IMR-90 (cell line): ENCODE measurements at regions not wholly inside any gene's neighbourhood (a gene's known extent, or its start where the extent isn't known, plus 50 kb on each side); places are given as distances from the start of the nearest gene placed in this dataset.

Experiments
- ATAC-seq: fragments of 200-7000 bp; cut with Tn5 transposase; 2 replicates; pipeline ENCODE4 v1.9.1; 2020; ENCODE audit warnings: low read depth, mild to moderate bottlenecking, moderate library complexity
- BruUV-seq: library from RNA; stranded (reverse); fragments of 400-500 nt; replicated peaks from 2 replicates; lab custom pipeline; 2021; lab: Mats Ljungman, UMichigan
- CTCF ChIA-PET: fragments of 300-600 bp; formaldehyde crosslinking; extraction: SDS; loops from one replicate; lab custom pipeline; 2021; ENCODE audit warnings: antibody characterized with exemption; lab: Yijun Ruan, JAX
- POLR2A ChIA-PET: fragments of 300-600 bp; sonication (Branson Sonifier 250); formaldehyde crosslinking; loops from one replicate; lab custom pipeline; 2022; ENCODE audit warnings: antibody characterized with exemption; ENCODE audit not compliant: unreplicated experiment; lab: Charles Lee
- DNase-seq: peaks from one replicate; pipeline ENCODE4 v3.0.0; 2013
- H2AFZ ChIP-seq: replicated peaks from 2 replicates; pipeline ENCODE3; 2013; ENCODE audit warnings: low read length, mild to moderate bottlenecking; ENCODE audit not compliant: poor library complexity
- H2AK5ac ChIP-seq: 2 replicates; pipeline ENCODE4 v1.6.1; 2013; ENCODE audit warnings: low read depth, low read length, inconsistent platforms
- H2AK9ac ChIP-seq: replicated peaks from 2 replicates; pipeline ENCODE3; 2013; ENCODE audit warnings: mild to moderate bottlenecking, low read depth, low read length, moderate library complexity; ENCODE audit not compliant: poor library complexity
- H2BK120ac ChIP-seq: 2 replicates; pipeline ENCODE4 v1.6.1; 2013; ENCODE audit warnings: low read depth, low read length, inconsistent platforms
- H2BK15ac ChIP-seq: 3 replicates; pipeline ENCODE4 v1.6.1; 2013; ENCODE audit warnings: low read depth, low read length, inconsistent platforms
- H2BK20ac ChIP-seq: 2 replicates; pipeline ENCODE4 v1.6.1; 2013; ENCODE audit warnings: low read depth, mild to moderate bottlenecking, inconsistent platforms, low read length, moderate library complexity
- H2BK5ac ChIP-seq: 2 replicates; pipeline ENCODE4 v1.6.1; 2013; ENCODE audit warnings: mild to moderate bottlenecking, low read depth, low read length, inconsistent platforms; ENCODE audit not compliant: poor library complexity, severe bottlenecking
- H3K14ac ChIP-seq: replicated peaks from 2 replicates; pipeline ENCODE4 v1.6.1; 2013; ENCODE audit warnings: low read depth, low read length, inconsistent platforms
- H3K18ac ChIP-seq: 2 replicates; pipeline ENCODE4 v1.6.1; 2013; ENCODE audit warnings: low read depth, low read length, control low read depth
- H3K23ac ChIP-seq: 2 replicates; pipeline ENCODE4 v1.6.1; 2013; ENCODE audit warnings: low read depth, low read length, inconsistent platforms
- H3K27ac ChIP-seq: 2 replicates; pipeline ENCODE4 v1.5.1; 2013; ENCODE audit warnings: mild to moderate bottlenecking, control low read depth, low read length; ENCODE audit not compliant: insufficient read depth
- H3K27me3 ChIP-seq: 2 replicates; pipeline ENCODE4 v1.6.1; 2013; ENCODE audit warnings: low read length; ENCODE audit not compliant: control insufficient read depth, insufficient read depth
- H3K36me3 ChIP-seq: 2 replicates; pipeline ENCODE4 v1.6.1; 2013; ENCODE audit warnings: low read length, mixed read lengths; ENCODE audit not compliant: control insufficient read depth, insufficient read depth
- H3K4ac ChIP-seq: 2 replicates; pipeline ENCODE4 v1.6.1; 2013; ENCODE audit warnings: low read depth, low read length, inconsistent platforms
- H3K4me1 ChIP-seq: 2 replicates; pipeline ENCODE4 v1.6.1; 2013; ENCODE audit warnings: low read length, mixed read lengths; ENCODE audit not compliant: control insufficient read depth, insufficient read depth
- H3K4me2 ChIP-seq: 2 replicates; pipeline ENCODE4 v1.6.1; 2013; ENCODE audit warnings: low read depth, mild to moderate bottlenecking, control low read depth, low read length, moderate library complexity
- H3K4me3 ChIP-seq: 2 replicates; pipeline ENCODE4 v1.5.1; 2013; ENCODE audit warnings: low read depth, mild to moderate bottlenecking, control low read depth, low read length, moderate library complexity; ENCODE audit not compliant: insufficient read depth
- H3K56ac ChIP-seq: 2 replicates; pipeline ENCODE4 v1.6.1; 2013; ENCODE audit warnings: low read length, inconsistent platforms; ENCODE audit not compliant: insufficient read depth; ENCODE audit errors: extremely low read depth
- H3K79me1 ChIP-seq, 2 experiments: 2 replicates each; pipeline ENCODE4 v1.6.1; 2013; ENCODE audit warnings: low read length in 2 of 2, inconsistent platforms in 1 of 2, low read depth in 1 of 2
- H3K9ac ChIP-seq: 2 replicates; pipeline ENCODE4 v1.6.1; 2013; ENCODE audit warnings: low read depth, low read length, control low read depth
- H3K9me1 ChIP-seq: 2 replicates; pipeline ENCODE4 v1.6.1; 2013; ENCODE audit warnings: low read length, inconsistent platforms; ENCODE audit not compliant: insufficient read depth
- H3K9me3 ChIP-seq: 2 replicates; pipeline ENCODE4 v1.6.1; 2013; ENCODE audit warnings: low read length; ENCODE audit not compliant: control insufficient read depth, insufficient read depth
- H4K20me1 ChIP-seq: 2 replicates; pipeline ENCODE4 v1.6.1; 2013; ENCODE audit warnings: low read length, inconsistent platforms; ENCODE audit not compliant: insufficient read depth
- H4K5ac ChIP-seq: 2 replicates; pipeline ENCODE4 v1.6.1; 2013; ENCODE audit warnings: mild to moderate bottlenecking, low read depth, low read length, control low read depth
- H4K8ac ChIP-seq, 2 experiments: 2 replicates each; pipeline ENCODE4 v1.6.1; 2013; ENCODE audit warnings: low read depth in 2 of 2, low read length in 2 of 2, control low read depth in 1 of 2, inconsistent platforms in 1 of 2
- H4K91ac ChIP-seq: 2 replicates; pipeline ENCODE4 v1.6.1; 2013; ENCODE audit warnings: low read depth, low read length, inconsistent platforms; ENCODE audit not compliant: insufficient read depth
- CEBPB ChIP-seq: IDR thresholded peaks from 2 replicates; pipeline ENCODE4 v1.6.1; 2012; ENCODE audit warnings: low read depth, low read length, improper control_type of control experiment
- WGBS, 2 experiments: methylation state at CpG; one replicate each; pipeline versions ENCODE4 v1.1.5 to v1.1.7; 2013; ENCODE audit warnings: missing lambda C conversion rate in 2 of 2; ENCODE audit not compliant: insufficient read length in 1 of 2; ENCODE audit errors: extremely low coverage in 2 of 2; 5-methylcytosine and 5-hydroxymethylcytosine counted together
- dilution Hi-C: fragments of 300-500 bp; cut with HindIII; formaldehyde crosslinking; loops from one replicate; pipeline ENCODE4 v1.14.3; 2018; ENCODE audit warnings: low sequenced_read_pairs; ENCODE audit not compliant: unreplicated experiment
- in situ Hi-C: fragments of 300-500 bp; cut with MboI; formaldehyde crosslinking; loops from 3 replicates; pipeline ENCODE4 v1.14.3; 2019; ENCODE audit warnings: low sequenced_read_pairs, inconsistent platforms, mixed read lengths
- intact Hi-C: fragments of 100-400 bp; cut with micrococcal nuclease; formaldehyde crosslinking; loops from 2 replicates; pipeline ENCODE4 v1.10.0; 2022

DNA sequence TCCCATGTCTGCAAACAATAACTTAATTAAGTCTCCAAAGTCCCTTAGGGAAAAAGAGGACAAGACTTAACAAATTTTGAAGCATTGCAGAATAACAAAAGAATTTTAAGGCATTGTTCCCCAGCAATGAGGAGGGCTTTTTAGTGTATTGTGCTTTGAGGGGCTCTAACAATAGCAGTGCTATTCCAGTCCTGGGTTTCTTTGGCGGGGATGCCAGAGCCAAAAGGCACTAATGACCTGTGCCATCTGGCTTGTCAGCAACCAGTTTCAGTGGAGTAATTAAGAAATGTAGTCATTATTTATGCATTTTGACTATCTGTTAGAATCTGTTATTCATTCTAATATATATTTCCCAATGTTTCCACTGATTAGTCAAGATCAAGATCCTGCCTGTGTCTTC is 575.4 kb downstream of the SPRY1 start:
- Histone ChIP-seq H2BK20ac (no peak overlapping the region), H2BK15ac (no peak overlapping the region), H3K4ac (no peak overlapping the region), H3K9ac (no peak overlapping the region), H2AFZ (no peak overlapping the region), H2AK9ac (no peak overlapping the region), H3K4me2 (no peak overlapping the region), H3K14ac (no peak overlapping the region), H4K91ac (no peak overlapping the region), H3K79me1 (no peaks in the 10 kb centered on the region), H2AK5ac (no peak overlapping the region), H3K27ac (no peak overlapping the region), H4K8ac (no peak overlapping the region), H4K5ac (no peak overlapping the region), H3K9me3 (peaks cover 2% of the 10 kb centered on the region; the same call in 1 of the 2 replicates), H3K23ac (no peak overlapping the region), H3K9me1 (no peaks in the 10 kb centered on the region), H3K36me3 (no peaks in the 10 kb centered on the region), H3K56ac (no peak overlapping the region), H2BK120ac (no peak overlapping the region), H3K18ac (no peak overlapping the region), H2BK5ac (no peak overlapping the region), H3K4me3 (no peak overlapping the region), H4K20me1 (no peaks in the 10 kb centered on the region), H3K27me3 (no peaks in the 10 kb centered on the region), H3K4me1 (peaks cover 4% of the 10 kb centered on the region; the same call in 1 of the 2 replicates)
- in situ Hi-C loops: no loop called here
- CTCF ChIA-PET: interaction anchor here (0.6 kb wide), 1 partner anchor 739 kb away, joined by 4 read pairs; no protein-coding TSS in a partner anchor
- BruUV-seq: no TSS peak
- intact Hi-C loops: no loop called here
- WGBS, 2 experiments: no CpG with 5 or more reads among the region's 1 CpG
- TF ChIP-seq CEBPB: no peak
- dilution Hi-C loops: no loop called here
- DNase-seq (no peak), ATAC-seq (no peak)
- POLR2A ChIA-PET: no interaction called here
